ENCODE measurements at regions not wholly inside any gene's neighbourhood (a gene's known extent, or its start where the extent isn't known, plus 50 kb on each side); places are given as distances from the start of the nearest gene placed in this dataset.

DNA sequence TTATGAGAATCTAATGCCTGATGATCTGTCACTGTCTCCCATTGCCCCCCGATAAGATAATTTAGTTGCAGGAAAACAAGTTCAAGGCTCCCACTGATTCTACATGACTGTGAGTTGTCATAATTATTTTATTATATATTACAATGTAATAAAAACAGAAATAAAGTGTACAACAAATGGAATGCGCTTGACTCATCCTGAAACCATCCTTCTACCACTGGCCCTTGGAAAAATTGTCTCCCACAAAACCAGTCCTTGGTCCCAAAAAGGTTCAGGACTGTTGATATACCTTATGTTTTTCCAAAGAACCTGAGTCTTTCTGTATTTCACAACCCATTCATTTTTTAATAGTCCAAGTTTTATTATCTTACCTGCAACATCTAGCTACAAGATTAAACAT lies 403.5 kb downstream of the TAF11L14 start:
- no peak for DNase-seq

DNA sequence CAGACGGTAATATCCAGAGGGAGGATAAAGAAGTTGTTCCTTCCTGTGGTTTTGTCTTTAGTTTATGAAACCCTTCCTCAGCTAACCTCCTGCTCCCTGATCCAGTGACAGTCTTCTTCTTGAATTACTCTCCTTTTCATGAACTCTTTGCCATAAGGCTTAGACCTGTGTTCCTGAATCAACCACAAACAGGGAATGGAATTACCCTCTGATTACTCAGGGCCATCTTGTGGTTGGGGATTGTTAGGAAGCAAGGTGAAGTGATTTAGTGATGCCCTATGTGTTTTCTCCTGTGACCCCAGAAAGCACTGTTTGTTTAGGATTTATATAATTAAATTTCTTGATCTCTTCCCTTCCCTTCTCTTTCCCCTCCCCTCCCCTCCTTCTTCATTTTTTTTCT lies 409.1 kb downstream of the TAF11L14 start:
- DNase-seq: no peak

DNA sequence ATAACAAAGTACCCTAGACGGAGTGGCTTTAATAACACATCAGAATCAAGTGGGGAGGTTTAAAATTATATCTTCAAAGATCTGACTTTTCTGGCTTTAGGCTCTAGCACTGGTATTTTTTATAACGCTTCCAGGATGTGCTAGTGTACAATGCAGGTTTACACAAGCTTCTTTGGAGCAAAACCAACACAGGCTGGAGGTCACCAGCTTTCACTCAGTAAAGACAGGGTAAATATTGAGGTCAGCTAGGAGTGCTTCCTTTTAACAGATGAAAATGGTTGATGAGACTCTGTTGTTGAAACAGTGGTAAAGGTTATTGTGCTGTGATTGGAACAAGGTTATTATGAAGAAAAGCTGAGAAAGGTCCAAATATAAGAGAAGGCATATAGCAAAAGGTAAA lies 414.2 kb downstream of the TAF11L14 start:
- DNase-seq: no peak

DNA sequence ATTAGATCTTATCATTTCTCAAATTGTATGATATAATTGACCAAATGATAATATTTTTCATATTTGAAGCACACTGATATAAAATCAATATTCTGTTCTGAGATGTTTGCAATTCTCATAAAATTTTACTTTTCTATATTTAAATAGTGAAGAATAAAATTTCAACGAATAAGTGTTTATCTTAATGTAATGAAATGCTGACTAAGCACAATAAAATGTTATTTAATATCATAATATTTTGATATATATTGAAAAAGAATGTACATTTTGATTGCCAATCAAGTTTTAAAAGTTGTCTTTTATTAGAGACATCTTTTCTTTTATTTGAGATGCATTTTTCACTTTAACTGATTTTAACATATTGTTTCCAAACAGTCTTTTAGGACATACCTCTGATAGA lies 416.1 kb downstream of the TAF11L14 start:
- DNase-seq: no peak

DNA sequence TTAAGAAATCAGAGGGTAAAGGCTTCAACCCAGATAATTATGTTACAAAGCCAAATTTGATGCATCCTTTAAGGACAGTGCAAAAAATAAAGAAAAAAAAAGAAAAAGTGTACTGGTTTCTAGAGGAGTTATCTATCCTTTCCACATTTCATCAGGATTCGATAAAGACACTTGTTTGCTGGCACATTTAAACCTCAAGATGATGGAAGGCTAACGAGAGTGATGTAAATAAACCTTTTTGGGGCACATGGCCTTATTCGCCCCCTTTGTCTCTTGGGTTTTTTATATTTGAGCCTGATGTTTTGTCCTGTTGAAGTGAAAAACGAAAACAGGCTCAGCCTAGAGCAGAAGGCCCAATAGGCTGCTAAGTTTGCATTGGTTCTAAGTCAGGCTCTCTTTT lies 416.5 kb downstream of the TAF11L14 start:
- no peak for DNase-seq

DNA sequence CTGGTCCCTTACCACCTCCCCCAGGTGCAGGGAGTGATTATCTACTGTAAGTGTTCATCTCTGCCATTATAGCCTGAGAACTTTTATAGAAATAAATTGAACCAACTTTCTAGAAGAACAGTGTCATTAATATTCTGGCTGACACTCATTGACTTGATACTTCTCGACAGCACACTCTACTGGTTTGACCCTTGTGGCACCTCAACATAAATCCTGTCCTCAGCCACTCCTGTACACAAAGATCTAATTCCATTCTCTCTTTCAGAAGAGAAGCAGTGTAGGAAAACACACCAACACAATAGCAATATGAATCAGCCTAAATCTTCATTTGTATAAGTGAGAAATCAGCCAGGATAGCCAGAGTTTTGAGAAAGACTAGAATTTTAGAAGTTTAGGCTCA lies 417.7 kb downstream of the TAF11L14 start:
- DNase-seq: no peak

DNA sequence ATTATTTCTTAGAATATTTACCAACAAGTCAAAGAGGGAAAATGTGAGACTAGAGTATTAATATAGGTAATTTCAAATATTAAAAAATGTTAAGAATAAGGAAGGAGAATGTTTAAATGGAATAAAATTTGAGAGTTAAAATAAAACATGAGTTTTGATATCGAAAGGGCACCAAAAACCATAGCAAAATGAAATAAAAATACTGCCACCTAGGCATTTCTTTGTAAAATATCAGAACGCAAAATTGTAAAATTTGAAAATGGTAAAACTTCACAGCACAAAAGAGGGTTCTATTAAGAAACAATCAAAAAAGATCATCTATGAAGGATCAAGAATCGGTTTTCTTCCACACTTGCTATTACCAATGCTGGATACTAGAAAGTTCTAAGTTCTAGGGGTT lies 418.3 kb downstream of the TAF11L14 start:
- DNase-seq: no peak

DNA sequence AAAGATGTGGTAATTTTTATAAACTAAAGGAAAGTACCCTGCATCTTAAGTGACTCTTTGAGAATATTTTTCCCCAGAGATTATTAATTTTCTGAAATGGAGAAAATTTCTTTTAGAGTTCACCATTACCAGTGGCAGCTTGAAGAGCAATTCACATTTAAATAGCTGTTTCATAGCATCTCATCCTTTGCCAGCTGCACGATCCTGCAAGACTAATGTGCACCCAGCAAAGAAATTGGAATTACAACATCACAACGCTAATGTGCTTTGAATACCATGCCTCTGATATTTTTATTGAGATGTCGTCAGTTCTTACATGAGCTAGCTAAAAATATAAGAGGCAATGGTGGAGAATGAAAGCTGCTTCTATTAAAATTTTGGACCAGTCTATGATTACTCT lies 423.5 kb downstream of the TAF11L14 start:
- no peak for DNase-seq

DNA sequence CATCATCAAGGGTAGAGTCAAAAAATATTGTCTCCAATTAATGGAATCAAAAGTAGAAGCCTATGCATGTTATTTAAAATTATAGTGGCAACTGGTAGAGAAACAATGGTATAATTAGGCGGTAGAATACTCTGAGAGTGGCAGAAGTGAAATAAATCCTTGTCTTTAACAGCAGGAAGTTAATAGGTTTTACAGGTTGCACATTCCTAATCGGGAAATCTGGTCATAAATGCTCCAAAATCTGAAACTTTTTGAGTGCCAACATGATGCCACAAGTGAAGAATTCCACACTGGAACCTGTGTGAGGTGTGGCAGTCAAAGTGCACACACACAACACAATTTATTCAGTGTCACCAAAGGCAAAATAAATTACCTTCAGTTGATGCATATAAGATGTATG lies 433.4 kb downstream of the TAF11L14 start:
- DNase-seq: no peak

DNA sequence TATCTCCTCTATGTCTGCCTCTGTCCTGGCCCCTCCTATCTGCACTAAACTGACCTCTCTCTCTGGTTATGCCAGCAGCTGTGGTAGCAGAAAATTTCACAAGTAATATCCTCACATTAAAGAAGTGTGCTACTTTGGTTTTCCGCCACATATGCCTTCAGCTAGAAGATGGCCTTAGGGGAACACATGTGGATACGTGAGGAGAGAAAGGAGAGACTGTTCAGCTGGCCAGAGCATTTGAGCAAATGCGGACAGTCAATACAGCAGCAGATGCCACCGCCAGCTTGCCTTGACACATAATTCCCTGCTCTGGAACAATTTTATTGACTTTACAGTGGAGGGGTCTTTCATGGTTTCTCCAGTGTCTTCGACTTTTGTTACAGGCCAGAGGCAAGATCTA lies 434.6 kb downstream of the TAF11L14 start:
- no peak for DNase-seq

DNA sequence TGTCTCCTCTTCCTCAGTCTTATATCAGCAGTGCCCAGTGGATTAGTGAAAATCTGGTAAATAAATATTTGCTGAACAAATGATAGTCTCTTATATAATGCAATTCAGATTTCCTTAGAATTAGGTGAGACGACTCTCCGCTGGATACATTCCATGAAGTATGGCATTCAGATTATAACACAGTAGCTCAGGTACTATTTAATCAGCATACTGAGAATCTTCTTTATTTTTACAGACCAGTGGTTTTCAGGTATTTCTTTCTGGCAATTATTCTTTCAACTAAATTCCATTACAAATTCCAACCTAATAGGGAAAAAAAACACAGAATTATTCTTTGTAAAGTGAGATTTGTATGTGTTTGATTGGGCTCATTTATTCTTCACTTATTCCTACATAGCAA lies 435.5 kb downstream of the TAF11L14 start:
- DNase-seq: no peak

DNA sequence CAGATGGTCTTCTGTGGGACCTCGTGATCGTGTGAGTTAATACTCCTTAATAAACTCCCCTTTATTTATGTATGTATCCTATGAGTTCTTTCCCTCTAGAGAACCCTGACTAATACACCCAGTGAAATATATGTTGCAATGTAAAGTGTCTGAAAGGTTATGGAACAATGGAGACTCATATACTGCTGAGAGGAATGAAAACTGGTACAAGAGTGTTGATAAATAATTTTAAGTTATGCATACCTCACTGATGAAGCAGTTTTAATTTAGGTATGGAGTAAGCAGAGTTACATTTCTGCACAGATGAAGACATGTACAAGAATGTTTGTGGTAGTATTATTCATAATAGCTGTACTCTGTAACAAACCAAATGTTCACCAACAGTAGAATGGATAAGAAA lies 438.3 kb downstream of the TAF11L14 start:
- no peak for DNase-seq

DNA sequence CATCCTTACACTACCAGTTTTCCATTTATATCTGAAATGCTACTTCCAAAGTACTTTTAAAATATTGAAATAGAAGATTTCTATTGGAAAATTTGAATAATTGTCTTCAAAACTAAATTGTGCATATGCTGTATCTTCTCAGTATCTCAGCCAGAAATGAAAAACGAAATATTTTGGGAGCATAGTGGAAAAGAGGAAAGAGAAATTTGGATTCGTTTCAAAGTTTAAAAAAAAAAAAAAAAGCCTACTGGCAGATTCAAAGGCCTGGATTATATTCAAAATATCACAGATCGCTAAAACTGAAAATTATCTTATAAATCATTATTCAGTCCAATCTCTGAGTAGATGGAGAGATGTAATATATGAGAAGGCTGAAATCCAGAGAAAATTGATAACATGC lies 440.7 kb downstream of the TAF11L14 start:
- no peak for DNase-seq

DNA sequence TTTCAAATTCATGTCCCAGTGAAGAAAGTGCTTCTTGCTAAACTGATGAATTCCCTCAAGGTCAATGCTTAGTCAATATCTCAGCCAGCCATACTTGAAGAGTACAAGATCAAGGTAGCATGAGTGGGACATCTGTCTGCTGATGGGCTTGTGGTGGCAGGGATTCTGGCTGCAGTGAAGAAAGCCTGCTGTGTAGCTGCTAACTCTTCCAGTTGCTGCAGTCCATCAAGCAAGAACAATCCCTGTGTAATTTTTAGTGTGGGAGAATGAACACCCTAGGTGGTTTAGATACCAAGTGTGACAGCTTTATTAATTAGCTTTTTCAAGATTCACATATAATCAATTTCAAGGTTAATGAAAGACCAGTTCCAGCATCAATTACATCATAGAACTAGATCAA lies 443.9 kb downstream of the TAF11L14 start:
- DNase-seq: no peak

DNA sequence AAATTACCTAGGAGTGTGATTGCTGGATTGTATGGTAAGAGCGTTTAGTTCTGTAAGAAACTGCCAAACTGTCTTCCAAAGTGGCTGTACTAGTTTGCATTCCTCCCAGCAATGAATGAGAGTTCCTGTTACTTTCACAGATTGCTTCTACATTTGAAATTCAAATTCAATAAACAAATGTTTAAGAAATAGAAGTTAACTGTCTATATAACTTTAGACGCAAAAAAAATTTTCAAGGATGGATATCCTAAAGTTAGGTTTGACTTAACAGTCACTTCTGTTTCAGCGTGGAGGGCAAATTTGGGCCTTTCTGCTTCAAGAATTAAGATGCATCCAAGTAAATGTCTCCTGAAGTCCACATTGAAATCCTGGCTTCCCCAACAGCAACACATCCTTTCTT lies 445.6 kb downstream of the TAF11L14 start:
- DNase-seq: no peak

DNA sequence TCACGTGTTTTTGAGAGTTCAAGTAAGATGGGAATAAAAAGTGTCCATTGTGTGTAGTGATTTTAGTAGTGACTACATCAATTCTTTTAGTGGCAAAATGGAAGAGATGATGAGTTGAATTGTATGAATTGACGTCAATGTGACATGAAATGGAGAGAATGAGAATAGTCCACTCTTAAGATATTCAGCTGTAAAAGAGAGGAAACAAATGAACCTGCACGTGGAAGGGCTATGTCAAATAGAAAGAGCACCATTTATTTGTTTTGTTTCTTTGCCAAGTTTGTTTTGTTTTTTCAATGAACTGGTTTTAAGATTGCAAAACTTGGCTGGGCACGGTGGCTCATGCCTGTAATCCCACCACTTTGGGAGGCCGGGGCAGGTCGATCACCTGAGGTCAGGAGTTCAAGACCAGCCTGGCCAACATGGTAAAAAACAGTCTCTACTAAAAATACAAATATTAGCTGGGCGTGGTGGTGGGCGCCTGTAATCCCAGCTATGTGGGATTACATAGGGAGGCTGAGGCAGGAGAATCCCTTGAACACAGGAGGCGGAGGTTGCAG lies 453.8 kb downstream of the TAF11L14 start:
- no peak for DNase-seq

DNA sequence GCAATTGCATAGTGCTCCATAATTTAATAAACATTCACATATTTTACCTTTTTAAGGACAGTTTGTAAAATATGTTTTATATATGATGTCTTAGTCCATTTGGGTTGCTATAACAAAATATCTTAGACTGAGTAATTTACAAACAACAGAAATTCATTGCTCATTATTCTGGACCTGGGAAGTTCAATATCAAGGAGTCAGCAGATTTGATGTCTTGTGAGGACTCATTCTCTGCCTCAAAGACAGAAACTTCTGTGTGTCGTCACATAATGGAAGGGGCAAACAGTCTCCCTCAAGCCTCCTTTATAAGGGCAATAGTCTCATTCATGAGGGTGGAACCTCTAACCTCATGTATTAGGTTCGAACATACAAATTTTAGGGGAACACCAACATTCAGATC lies 455.9 kb downstream of the TAF11L14 start:
- DNase-seq: no peak

DNA sequence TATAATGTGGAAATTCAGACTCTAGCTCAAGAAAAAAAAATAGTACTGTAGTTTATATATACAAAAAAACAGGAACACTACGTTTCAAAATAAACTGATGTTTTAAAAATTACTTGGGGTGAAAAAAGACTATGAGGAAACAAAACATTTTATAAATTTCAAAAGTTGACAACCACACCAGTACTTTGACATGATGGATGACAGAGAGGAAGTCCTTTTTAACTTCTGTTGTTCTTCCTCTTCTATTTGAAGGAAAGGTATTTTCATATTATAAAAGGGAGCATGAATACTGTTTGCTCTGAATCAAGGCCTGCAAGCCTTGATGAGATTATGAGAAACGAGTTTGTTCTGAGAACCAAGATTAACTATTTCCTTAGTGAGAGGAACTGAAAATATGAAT lies 456.9 kb downstream of the TAF11L14 start:
- DNase-seq: no peak

DNA sequence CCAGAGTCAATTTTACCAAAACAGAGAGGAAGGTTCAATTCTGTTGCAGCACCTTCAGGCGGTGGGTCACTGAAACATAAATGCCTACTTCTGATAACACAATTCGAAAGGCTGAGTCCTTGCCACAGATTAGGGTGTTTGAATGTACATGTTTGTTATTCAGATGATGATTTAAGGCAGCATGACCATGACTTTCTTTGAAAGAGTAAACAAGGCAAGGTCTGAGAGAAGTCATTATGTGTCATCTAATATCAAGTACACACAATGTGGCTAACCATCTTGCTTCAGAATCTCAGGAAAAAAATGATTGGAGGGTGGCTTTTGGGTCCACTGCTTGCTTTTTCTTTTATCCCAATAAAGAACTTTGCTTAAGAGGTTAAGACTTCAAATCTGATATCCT lies 457.5 kb downstream of the TAF11L14 start:
- DNase-seq: no peak

DNA sequence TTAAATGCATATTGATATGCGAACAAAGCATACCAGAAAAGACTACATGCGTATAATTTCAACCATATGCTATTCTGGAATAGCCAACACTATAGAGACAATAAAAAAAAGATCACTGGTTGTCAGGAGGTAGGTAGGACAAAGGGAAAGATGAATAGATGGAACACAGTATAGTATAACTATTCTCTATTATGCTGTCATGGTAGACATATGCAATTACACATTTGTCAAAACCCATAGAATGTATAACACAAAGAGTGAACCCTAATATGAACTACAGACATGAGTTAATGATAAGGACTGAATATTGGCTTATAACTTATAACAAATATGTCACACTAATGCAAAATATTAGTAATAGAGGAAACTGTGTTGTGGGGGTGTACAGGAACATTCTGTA lies 460.8 kb downstream of the TAF11L14 start:
- DNase-seq: no peak

DNA sequence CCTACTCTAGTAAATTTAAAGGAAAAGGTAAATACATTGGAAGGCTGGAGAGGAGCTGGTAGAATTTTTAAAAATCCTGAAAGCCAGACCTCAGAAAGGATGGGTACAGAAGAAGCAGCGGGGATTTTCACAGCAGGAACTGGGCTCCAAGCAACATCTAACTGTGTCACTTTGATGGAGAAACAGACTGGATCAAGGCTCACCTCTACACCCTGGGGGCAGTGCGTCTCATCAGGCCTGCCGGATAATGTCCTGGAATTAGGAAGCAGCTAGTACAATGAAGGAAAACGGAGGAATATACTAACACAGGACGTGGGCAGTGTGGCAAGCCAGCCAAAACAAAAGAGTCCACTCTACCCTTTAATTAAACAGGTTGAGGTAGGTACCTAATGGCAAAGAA lies 463.6 kb downstream of the TAF11L14 start:
- DNase-seq: no peak

DNA sequence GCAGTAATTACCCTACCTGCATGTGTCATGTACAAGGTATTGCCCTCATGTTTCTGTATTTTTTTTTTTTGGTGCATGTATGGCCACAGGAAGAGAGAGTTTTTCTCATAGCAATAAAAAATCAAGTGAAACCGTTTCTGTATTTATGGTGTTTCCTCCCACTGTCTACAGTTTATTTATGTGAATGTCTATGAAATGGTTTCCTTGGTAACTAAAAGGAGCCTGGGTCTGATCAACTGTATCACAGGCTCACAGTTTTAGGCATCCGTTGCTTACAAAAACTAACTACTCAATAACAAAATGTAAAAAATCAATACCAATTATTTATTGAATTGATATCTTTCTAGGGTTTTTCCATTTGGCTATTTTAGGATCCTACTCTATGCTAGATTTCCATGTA lies 464.4 kb downstream of the TAF11L14 start:
- DNase-seq: no peak

DNA sequence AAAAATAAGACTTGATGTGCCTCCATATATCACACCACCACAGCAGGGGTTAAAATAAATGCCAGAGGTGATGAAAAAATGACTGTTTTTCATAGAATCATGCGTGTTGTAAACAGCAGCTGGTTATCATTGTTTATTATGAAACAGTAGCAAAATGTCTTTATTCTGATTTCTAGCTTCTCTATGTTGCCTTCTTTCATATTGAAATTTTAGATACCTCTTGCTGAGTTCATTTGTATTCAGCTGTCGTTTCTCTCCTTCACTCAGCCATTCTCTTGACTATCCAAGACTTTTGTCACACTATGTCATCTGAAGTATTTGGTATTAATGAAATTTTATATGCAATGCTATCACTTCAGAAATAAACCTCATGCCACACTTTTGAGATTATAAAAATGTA lies 465.0 kb downstream of the TAF11L14 start:
- DNase-seq: no peak

DNA sequence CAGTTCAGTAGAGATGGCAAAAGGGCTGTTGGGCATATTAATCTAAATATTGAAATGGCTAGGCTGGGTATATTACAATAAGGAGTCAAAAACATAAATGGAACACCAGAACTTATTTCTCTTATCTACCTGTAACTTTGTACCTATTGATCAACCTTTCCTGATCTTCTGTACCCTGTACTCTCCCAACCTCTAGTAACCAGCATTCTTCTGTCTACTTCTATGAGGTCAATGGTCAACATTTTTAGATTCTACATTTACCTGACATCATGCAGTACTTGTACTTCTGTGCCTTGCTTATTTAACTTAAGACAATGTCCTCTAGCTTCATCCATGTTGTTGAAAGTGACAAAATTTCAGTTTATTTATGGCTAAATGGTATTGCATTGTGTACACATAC lies 467.3 kb downstream of the TAF11L14 start:
- DNase-seq: no peak

DNA sequence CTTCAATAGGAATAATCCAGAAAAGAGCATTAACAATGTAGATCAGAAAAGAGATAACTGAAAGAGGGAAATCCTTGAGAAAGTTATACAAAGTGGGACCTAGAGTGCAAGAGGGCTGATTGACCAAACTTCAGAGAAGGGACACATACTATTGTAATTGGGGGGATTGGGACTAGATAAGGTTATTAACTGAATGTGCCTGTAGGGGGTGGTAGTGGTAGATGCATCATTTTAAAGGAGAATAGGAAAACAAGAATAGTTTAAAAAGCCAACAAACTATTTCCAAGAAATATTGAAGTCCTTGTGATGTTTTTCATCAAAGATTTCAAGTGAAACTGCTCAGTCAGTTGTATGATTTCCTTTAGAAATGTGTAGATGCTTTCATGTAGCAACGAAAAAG lies 468.5 kb downstream of the TAF11L14 start:
- no peak for DNase-seq
